H9 (cell line): ENCODE measurements at regions not wholly inside any gene's neighbourhood (a gene's known extent, or its start where the extent isn't known, plus 50 kb on each side); places are given as distances from the start of the nearest gene placed in this dataset.
A peak's percentile ranks its signal among the peaks of the same experiment; 100 is the strongest.

Experiments used
- DNase-seq: peaks from one replicate; pipeline ENCODE4 v3.0.0-alpha.2; 2017
- H2AFZ ChIP-seq: one replicate; pipeline ENCODE4 v1.6.1; 2013; ENCODE audit warnings: mild to moderate bottlenecking, low read length, control low read depth, moderate library complexity
- H2AK5ac ChIP-seq: 2 replicates; pipeline ENCODE4 v1.6.1; 2013; ENCODE audit warnings: low read length, control low read depth, mixed read lengths; ENCODE audit not compliant: insufficient read length
- H2BK120ac ChIP-seq: one replicate; pipeline ENCODE4 v1.6.1; 2013; ENCODE audit warnings: low read depth, mild to moderate bottlenecking, low read length, control low read depth, inconsistent platforms; ENCODE audit not compliant: poor library complexity, severe bottlenecking
- H2BK12ac ChIP-seq: 2 replicates; pipeline ENCODE4 v1.6.1; 2013; ENCODE audit warnings: low read length, control low read depth, mixed read lengths, low read depth; ENCODE audit not compliant: insufficient read length
- H2BK15ac ChIP-seq: 2 replicates; pipeline ENCODE4 v1.6.1; 2013; ENCODE audit warnings: low read depth, low read length, control low read depth
- H2BK20ac ChIP-seq: one replicate; pipeline ENCODE4 v1.6.1; 2013; ENCODE audit warnings: low read depth, mild to moderate bottlenecking, low read length, control low read depth, inconsistent platforms; ENCODE audit not compliant: poor library complexity, severe bottlenecking
- H2BK5ac ChIP-seq: 2 replicates; pipeline ENCODE4 v1.6.1; 2013; ENCODE audit warnings: low read length, control low read depth, mixed read lengths; ENCODE audit not compliant: insufficient read length
- H3K14ac ChIP-seq: 2 replicates; pipeline ENCODE4 v1.6.1; 2013; ENCODE audit warnings: low read length, control low read depth; ENCODE audit not compliant: insufficient read depth
- H3K18ac ChIP-seq: 2 replicates; pipeline ENCODE4 v1.6.1; 2013; ENCODE audit warnings: low read depth, mild to moderate bottlenecking, mixed read lengths, low read length, control low read depth; ENCODE audit not compliant: insufficient read length
- H3K23ac ChIP-seq: 2 replicates; pipeline ENCODE4 v1.6.1; 2013; ENCODE audit warnings: low read length, control low read depth, mixed read lengths, low read depth; ENCODE audit not compliant: insufficient read length
- H3K23me2 ChIP-seq: 2 replicates; pipeline ENCODE4 v1.6.1; 2013; ENCODE audit warnings: low read depth, mild to moderate bottlenecking, mixed read lengths, low read length, control low read depth; ENCODE audit not compliant: insufficient read length, poor library complexity, severe bottlenecking
- H3K27ac ChIP-seq: 2 replicates; pipeline ENCODE4 v1.5.1; 2013; ENCODE audit warnings: low read length, control low read depth, mixed read lengths, low read depth; ENCODE audit not compliant: insufficient read length
- H3K27me3 ChIP-seq: 2 replicates; pipeline ENCODE4 v1.6.1; 2013; ENCODE audit warnings: low read length, control low read depth, inconsistent platforms; ENCODE audit not compliant: insufficient read depth
- H3K4ac ChIP-seq: 2 replicates; pipeline ENCODE4 v1.6.1; 2013; ENCODE audit warnings: low read depth, mild to moderate bottlenecking, control low read depth, inconsistent platforms, low read length, moderate library complexity
- H3K4me1 ChIP-seq: 2 replicates; pipeline ENCODE4 v1.6.1; 2013; ENCODE audit warnings: low read length, control low read depth, inconsistent platforms; ENCODE audit not compliant: insufficient read depth
- H3K4me2 ChIP-seq: 2 replicates; pipeline ENCODE4 v1.6.1; 2013; ENCODE audit warnings: low read length, control low read depth, mixed read lengths; ENCODE audit not compliant: insufficient read length, insufficient read depth
- H3K56ac ChIP-seq: 2 replicates; pipeline ENCODE4 v1.6.1; 2013; ENCODE audit warnings: low read depth, mild to moderate bottlenecking, mixed read lengths, low read length, control low read depth; ENCODE audit not compliant: insufficient read length
- H3K79me1 ChIP-seq: 2 replicates; pipeline ENCODE4 v1.6.1; 2013; ENCODE audit warnings: low read depth, mild to moderate bottlenecking, moderate library complexity, low read length, control low read depth, inconsistent platforms; ENCODE audit not compliant: insufficient read depth, poor library complexity, severe bottlenecking
- H3K79me2 ChIP-seq: 2 replicates; pipeline ENCODE4 v1.6.1; 2013; ENCODE audit warnings: low read length, control low read depth, inconsistent platforms; ENCODE audit not compliant: insufficient read depth
- H3K9ac ChIP-seq: 2 replicates; pipeline ENCODE4 v1.6.1; 2013; ENCODE audit warnings: low read length, control low read depth, mixed read lengths; ENCODE audit not compliant: insufficient read length; ENCODE audit errors: extremely low read depth
- H3K9me3 ChIP-seq: one replicate; pipeline ENCODE4 v1.6.1; 2013; ENCODE audit warnings: low read depth, low read length, inconsistent platforms; ENCODE audit not compliant: control insufficient read depth
- H3T11ph ChIP-seq: one replicate; pipeline ENCODE4 v1.6.1; 2013; ENCODE audit warnings: mild to moderate bottlenecking, low read length, control low read depth, inconsistent platforms
- H4K20me1 ChIP-seq: one replicate; pipeline ENCODE4 v1.6.1; 2013; ENCODE audit not compliant: control insufficient read depth, insufficient read length, insufficient read depth
- H4K5ac ChIP-seq: 2 replicates; pipeline ENCODE4 v1.6.1; 2013; ENCODE audit warnings: low read depth, mild to moderate bottlenecking, mixed read lengths, low read length, control low read depth; ENCODE audit not compliant: insufficient read length
- H4K8ac ChIP-seq: replicated peaks from 2 replicates; pipeline ENCODE4 v1.6.1; 2013; ENCODE audit warnings: low read length, control low read depth, mixed read lengths, low read depth; ENCODE audit not compliant: insufficient read length
- H4K91ac ChIP-seq: 2 replicates; pipeline ENCODE4 v1.6.1; 2013; ENCODE audit warnings: low read depth, mild to moderate bottlenecking, moderate library complexity, mixed read lengths, low read length, control low read depth; ENCODE audit not compliant: insufficient read length
- H3K27ac Mint-ChIP-seq, 3 experiments: 2 replicates in 2 of 3; 3 replicates in 1 of 3; pipeline ENCODE4 v1.8.0; 2020 to 2021; ENCODE audit warnings: mixed read lengths in 3 of 3, mild to moderate bottlenecking in 1 of 3, moderate library complexity in 1 of 3
- H3K27me3 Mint-ChIP-seq: 2 replicates; pipeline ENCODE4 v1.8.0; 2021; ENCODE audit warnings: low read depth, mild to moderate bottlenecking, moderate library complexity, mixed read lengths
- H3K36me3 Mint-ChIP-seq, 3 experiments: 2 replicates in 2 of 3; 3 replicates in 1 of 3; pipeline ENCODE4 v1.8.0; 2020 to 2021; ENCODE audit warnings: low read depth in 3 of 3, mixed read lengths in 3 of 3; ENCODE audit not compliant: insufficient read depth in 1 of 3
- H3K4me1 Mint-ChIP-seq, 2 experiments: 2 replicates each; pipeline ENCODE4 v1.8.0; 2020; ENCODE audit warnings: mixed read lengths in 2 of 2
- H3K4me3 Mint-ChIP-seq, 2 experiments: 2 replicates in 1 of 2; 3 replicates in 1 of 2; pipeline ENCODE4 v1.8.0; 2020 to 2021; ENCODE audit warnings: mild to moderate bottlenecking in 2 of 2, mixed read lengths in 2 of 2, moderate library complexity in 1 of 2
- H3K9me3 Mint-ChIP-seq, 2 experiments: 2 replicates in 1 of 2; 3 replicates in 1 of 2; pipeline ENCODE4 v1.8.0; 2020; ENCODE audit warnings: mild to moderate bottlenecking in 2 of 2, mixed read lengths in 2 of 2, moderate library complexity in 1 of 2
- CTCF ChIP-seq: fragments of 200-600 bp; sonication (generic); conservative IDR thresholded peaks from 3 replicates; pipeline ENCODE4 v1.8.0; 2021; ENCODE audit warnings: antibody characterized with exemption, mild to moderate bottlenecking
- WGBS: extraction: QIAGEN DNeasy Blood & Tissue Kit; methylation state at CpG from one replicate; pipeline ENCODE4 v1.1.7; 2013; ENCODE audit warnings: missing lambda C conversion rate, low lambda C conversion rate, mixed read lengths; ENCODE audit not compliant: insufficient read length; ENCODE audit errors: extremely low coverage; 5-methylcytosine and 5-hydroxymethylcytosine counted together

GRCh38 chr22:44645531-44645930, 56.5 kb upstream of the PRR5 start:
- no peaks in the 10 kb centered on the region for H4K20me1 ChIP-seq
- H3K27me3 Mint-ChIP-seq = peaks cover 58% of the 10 kb centered on the region
- no peak overlapping the region for H2BK12ac ChIP-seq
- no peak overlapping the region for H4K91ac ChIP-seq
- no peak overlapping the region for H2BK20ac ChIP-seq
- H3K23me2 ChIP-seq = no peaks in the 10 kb centered on the region
- H3K18ac ChIP-seq = no peak overlapping the region
- H3K23ac ChIP-seq = no peak overlapping the region
- H3K4ac ChIP-seq = no peak overlapping the region
- H2AFZ ChIP-seq = no peak overlapping the region
- no peak overlapping the region for H4K5ac ChIP-seq
- no peak overlapping the region for H3T11ph ChIP-seq
- peak; percentile 28 for DNase-seq
- H3K14ac ChIP-seq = no peak overlapping the region; the same call in 1 of the 2 replicates
- no peaks in the 10 kb centered on the region for H3K4me1 ChIP-seq
- H2BK5ac ChIP-seq = no peak overlapping the region
- H4K8ac ChIP-seq = no peak overlapping the region
- no peak overlapping the region for H2AK5ac ChIP-seq
- no peaks in the 10 kb centered on the region for H3K79me2 ChIP-seq
- no peak overlapping the region for H3K27ac ChIP-seq
- no peak overlapping the region for H3K9ac ChIP-seq
- peak overlapping the region in 1 of 3 experiments; percentile 1; a peak in 1 of 7 replicates for H3K27ac Mint-ChIP-seq
- no peak overlapping the region for H2BK120ac ChIP-seq
- H3K56ac ChIP-seq = no peak overlapping the region
- WGBS = no CpG with 5 or more reads among the region's 11 CpGs
- no peaks in the 10 kb centered on the region for H3K27me3 ChIP-seq
- no peaks in the 10 kb centered on the region for H3K9me3 ChIP-seq
- no peak overlapping the region for H3K4me3 Mint-ChIP-seq
- H3K4me1 Mint-ChIP-seq = peaks cover 4 to 21% of the 10 kb centered on the region in 2 experiments; a peak in 3 of 4 replicates
- H3K4me2 ChIP-seq = no peak overlapping the region
- TF ChIP-seq CTCF = no peak
- no peaks in the 10 kb centered on the region; a peak in 1 of 5 replicates for H3K9me3 Mint-ChIP-seq
- no peaks in the 10 kb centered on the region for H3K36me3 Mint-ChIP-seq
- no peak overlapping the region for H2BK15ac ChIP-seq
- H3K79me1 ChIP-seq = no peaks in the 10 kb centered on the region
